ENCODE measurements at regions not wholly inside any gene's neighbourhood (a gene's known extent, or its start where the extent isn't known, plus 50 kb on each side); places are given as distances from the start of the nearest gene placed in this dataset.
"Not testable (repeated sequence)": the region's sequence is repeated elsewhere in the genome, so short reads cannot be mapped to it uniquely, and the experiment has no call there.

DNA sequence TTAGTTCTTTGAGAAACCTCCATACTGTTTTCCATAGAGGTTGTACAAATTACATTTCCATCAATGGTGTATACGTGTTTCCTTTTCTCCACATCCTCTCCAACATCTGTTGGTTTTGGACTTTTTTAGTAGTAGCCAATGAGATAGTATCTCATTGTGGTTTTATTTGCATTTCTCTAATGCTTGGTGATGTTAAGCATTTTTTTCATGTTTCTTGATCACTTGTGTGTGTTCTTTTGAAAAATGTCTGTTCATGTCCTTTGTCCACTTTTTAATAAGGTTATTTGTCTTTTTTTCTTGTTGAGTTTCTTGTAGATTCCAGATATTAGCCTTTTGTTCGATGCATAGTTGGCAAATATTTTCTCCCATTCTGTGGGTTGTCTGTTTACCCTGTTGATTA, 392.3 kb upstream of the ZEB2 start:
- intact Hi-C loops (cut with DNase I), result no loop called here
- no peaks in the 10 kb centered on the region for H3K27me3 ChIP-seq
- H3K4me1 ChIP-seq (replicated peaks in 1 of 2), result no peaks in the 10 kb centered on the region
- no peaks in the 10 kb centered on the region for H3K9me3 ChIP-seq (replicated peaks in 1 of 3)
- H3K27ac ChIP-seq, result no peak overlapping the region
- TF ChIP-seq POLR2A (IDR thresholded peaks at IDR 0.05), result no peak
- TF ChIP-seq, protein P1, sequence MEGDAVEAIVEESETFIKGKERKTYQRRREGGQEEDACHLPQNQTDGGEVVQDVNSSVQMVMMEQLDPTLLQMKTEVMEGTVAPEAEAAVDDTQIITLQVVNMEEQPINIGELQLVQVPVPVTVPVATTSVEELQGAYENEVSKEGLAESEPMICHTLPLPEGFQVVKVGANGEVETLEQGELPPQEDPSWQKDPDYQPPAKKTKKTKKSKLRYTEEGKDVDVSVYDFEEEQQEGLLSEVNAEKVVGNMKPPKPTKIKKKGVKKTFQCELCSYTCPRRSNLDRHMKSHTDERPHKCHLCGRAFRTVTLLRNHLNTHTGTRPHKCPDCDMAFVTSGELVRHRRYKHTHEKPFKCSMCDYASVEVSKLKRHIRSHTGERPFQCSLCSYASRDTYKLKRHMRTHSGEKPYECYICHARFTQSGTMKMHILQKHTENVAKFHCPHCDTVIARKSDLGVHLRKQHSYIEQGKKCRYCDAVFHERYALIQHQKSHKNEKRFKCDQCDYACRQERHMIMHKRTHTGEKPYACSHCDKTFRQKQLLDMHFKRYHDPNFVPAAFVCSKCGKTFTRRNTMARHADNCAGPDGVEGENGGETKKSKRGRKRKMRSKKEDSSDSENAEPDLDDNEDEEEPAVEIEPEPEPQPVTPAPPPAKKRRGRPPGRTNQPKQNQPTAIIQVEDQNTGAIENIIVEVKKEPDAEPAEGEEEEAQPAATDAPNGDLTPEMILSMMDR (IDR thresholded peaks at IDR 0.05), result no peak
- H3K36me3 ChIP-seq (replicated peaks in 1 of 2), result no peaks in the 10 kb centered on the region
- H3K4me3 ChIP-seq, result no peak overlapping the region
- DNase-seq, result no peak
- 80 to 96% (median 89%) methylated on average over 2 of the region's 2 CpGs for WGBS, 4 donors

DNA sequence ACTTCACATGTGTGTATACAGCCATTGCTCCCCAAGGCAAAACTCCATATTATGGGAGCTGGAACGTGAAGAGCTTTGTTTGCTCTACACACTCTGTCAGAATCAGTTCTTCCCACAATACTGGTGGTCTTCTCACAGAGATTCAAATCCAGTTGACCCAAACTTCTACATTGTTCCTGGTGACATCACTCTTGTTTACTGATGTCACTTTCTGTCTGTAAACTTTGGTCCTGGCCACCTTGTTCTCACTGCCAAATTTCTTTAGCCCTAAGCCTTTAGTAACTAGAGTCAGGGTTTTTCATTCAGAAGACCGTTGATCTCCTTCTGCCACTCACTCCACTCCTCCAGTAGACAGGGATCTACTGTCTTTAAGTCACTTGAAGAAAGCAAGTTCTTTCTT, 386.0 kb upstream of the ZEB2 start:
- H3K9me3 ChIP-seq (replicated peaks in 1 of 3), result no peaks in the 10 kb centered on the region
- WGBS, 4 donors, result 73 to 92% (median 90%) methylated on average over 2 of the region's 2 CpGs
- no peak overlapping the region for H3K4me3 ChIP-seq
- H3K27ac ChIP-seq, result no peak overlapping the region
- no peak for DNase-seq
- no peaks in the 10 kb centered on the region for H3K36me3 ChIP-seq (replicated peaks in 1 of 2)
- intact Hi-C loops (cut with DNase I), result no loop called here
- H3K27me3 ChIP-seq, result no peaks in the 10 kb centered on the region
- TF ChIP-seq, protein P1 (IDR thresholded peaks at IDR 0.05), result no peak
- no peak for TF ChIP-seq POLR2A (IDR thresholded peaks at IDR 0.05)
- H3K4me1 ChIP-seq (replicated peaks in 1 of 2), result no peaks in the 10 kb centered on the region

DNA sequence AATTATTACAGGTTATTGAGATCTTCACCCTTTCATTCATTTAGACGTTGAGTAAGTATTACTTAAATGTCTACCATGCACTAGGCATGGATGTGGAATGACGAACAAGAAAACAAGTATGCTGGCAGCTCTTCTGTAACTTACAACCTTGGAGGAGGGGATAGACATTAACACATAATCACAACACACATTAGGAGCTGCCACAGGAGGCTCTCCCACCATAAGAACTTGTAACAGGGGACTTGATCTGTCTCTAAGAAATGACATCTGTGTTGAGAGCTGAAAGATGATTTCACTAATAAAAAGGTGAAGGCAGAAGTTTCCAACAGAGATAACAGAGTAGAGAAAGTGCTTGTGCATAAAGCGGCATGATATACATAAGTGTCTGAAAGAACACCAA, 384.7 kb upstream of the ZEB2 start:
- Histone ChIP-seq H3K4me1 (replicated peaks in 1 of 2) (no peaks in the 10 kb centered on the region), H3K4me3 (no peak overlapping the region), H3K9me3 (replicated peaks in 1 of 3) (no peaks in the 10 kb centered on the region), H3K36me3 (replicated peaks in 1 of 2) (no peaks in the 10 kb centered on the region), H3K27ac (no peak overlapping the region), H3K27me3 (no peaks in the 10 kb centered on the region)
- intact Hi-C loops (cut with DNase I), result no loop called here
- TF ChIP-seq POLR2A (IDR thresholded peaks at IDR 0.05), result no peak
- TF ChIP-seq, protein P1 (IDR thresholded peaks at IDR 0.05), result no peak
- no peak for DNase-seq
- 84 to 96% (median 91%) methylated on average over 3 of the region's 3 CpGs for WGBS, 4 donors

DNA sequence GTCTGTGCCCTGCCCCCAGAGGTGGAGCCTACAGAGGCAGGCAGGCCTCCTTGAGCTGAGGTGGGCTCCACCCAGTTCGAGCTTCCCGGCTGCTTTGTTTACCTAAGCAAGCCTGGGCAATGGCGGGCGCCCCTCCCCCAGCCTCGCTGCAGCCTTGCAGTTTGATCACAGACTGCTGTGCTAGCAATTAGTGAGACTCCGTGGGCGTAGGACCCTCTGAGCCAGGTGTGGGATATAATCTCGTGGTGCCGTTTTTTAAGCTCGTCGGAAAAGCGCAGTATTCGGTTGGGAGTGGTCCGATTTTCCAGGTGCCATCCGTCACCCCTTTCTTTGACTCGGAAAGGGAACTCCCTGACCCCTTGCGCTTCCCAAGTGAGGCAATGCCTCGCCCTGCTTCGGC, 383.1 kb upstream of the ZEB2 start:
- H3K36me3 ChIP-seq (replicated peaks in 1 of 2); H3K27me3 ChIP-seq; H3K4me3 ChIP-seq; H3K27ac ChIP-seq; H3K9me3 ChIP-seq (replicated peaks in 1 of 3); DNase-seq; H3K4me1 ChIP-seq (replicated peaks in 1 of 2); intact Hi-C loops (cut with DNase I): not testable (repeated sequence)
- 84 to 98% (median 94%) methylated on average over 11 to 17 of the region's 19 CpGs; no CpG with 5 or more reads in 1 of the 4 donors for WGBS, 4 donors

DNA sequence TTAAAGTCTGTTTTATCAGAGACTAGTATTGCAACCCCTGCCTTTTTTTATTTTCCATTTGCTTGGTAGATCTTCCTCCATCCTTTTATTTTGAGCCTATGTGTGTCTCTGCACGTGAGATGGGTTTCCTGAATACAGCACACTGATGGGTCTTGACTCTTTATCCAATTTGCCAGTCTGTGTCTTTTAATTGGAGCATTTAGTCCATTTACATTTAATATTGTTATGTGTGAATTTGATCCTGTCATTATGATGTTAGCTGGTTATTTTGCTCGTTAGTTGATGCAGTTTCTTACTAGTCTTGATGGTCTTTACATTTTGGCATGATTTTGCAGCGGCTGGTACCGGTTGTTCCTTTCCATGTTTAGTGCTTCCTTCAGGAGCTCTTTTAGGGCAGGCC, 381.5 kb upstream of the ZEB2 start:
- H3K27me3 ChIP-seq; H3K36me3 ChIP-seq (replicated peaks in 1 of 2); DNase-seq; H3K9me3 ChIP-seq (replicated peaks in 1 of 3); H3K27ac ChIP-seq; intact Hi-C loops (cut with DNase I); H3K4me3 ChIP-seq; H3K4me1 ChIP-seq (replicated peaks in 1 of 2): not testable (repeated sequence)
- WGBS, 4 donors, result 53 to 88% (median 80%) methylated on average over 3 to 4 of the region's 4 CpGs
